ENCODE measurements at regions not wholly inside any gene's neighbourhood (a gene's known extent, or its start where the extent isn't known, plus 50 kb on each side); places are given as distances from the start of the nearest gene placed in this dataset.

DNA sequence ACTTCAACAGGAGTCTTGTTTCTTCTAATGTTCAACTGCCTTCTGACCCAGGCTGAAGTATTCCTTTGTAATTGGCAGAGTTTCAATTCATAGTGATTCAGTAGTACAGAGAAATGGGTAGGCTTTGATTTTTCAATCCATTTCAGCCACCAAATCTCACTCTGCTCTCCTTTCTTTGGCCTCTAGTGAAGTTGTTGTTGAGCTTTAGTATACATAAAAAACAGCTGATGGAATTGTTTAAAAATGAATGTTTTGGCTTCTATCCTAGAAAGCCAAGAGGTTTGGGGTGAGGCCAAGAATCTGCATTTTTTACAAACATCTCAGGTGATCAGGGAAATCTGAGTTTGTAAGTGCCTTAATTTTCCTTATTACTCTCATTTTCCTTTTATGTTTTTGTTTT is 182.9 kb upstream of the MAP1B start:
- TF ChIP-seq, protein P1, sequence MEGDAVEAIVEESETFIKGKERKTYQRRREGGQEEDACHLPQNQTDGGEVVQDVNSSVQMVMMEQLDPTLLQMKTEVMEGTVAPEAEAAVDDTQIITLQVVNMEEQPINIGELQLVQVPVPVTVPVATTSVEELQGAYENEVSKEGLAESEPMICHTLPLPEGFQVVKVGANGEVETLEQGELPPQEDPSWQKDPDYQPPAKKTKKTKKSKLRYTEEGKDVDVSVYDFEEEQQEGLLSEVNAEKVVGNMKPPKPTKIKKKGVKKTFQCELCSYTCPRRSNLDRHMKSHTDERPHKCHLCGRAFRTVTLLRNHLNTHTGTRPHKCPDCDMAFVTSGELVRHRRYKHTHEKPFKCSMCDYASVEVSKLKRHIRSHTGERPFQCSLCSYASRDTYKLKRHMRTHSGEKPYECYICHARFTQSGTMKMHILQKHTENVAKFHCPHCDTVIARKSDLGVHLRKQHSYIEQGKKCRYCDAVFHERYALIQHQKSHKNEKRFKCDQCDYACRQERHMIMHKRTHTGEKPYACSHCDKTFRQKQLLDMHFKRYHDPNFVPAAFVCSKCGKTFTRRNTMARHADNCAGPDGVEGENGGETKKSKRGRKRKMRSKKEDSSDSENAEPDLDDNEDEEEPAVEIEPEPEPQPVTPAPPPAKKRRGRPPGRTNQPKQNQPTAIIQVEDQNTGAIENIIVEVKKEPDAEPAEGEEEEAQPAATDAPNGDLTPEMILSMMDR (conservative IDR thresholded peaks at IDR 0.05; ENCODE audit: low read length): no peak
- no peak for TF ChIP-seq EZH2phosphoT487 (IDR thresholded peaks at IDR 0.05; ENCODE audit: borderline replicate concordance)

Data from Loucy (cell line).